Activated naive CD4-positive, alpha-beta T cell (primary cell): ENCODE measurements at regions not wholly inside any gene's neighbourhood (a gene's known extent, or its start where the extent isn't known, plus 50 kb on each side); places are given as distances from the start of the nearest gene placed in this dataset.
"Not testable (repeated sequence)": the region's sequence is repeated elsewhere in the genome, so short reads cannot be mapped to it uniquely, and the experiment has no call there.

Experiments
- DNase-seq, 4 experiments: peaks; one replicate each; lab custom pipeline; 2025; lab: John Stamatoyannopoulos, UW

DNA sequence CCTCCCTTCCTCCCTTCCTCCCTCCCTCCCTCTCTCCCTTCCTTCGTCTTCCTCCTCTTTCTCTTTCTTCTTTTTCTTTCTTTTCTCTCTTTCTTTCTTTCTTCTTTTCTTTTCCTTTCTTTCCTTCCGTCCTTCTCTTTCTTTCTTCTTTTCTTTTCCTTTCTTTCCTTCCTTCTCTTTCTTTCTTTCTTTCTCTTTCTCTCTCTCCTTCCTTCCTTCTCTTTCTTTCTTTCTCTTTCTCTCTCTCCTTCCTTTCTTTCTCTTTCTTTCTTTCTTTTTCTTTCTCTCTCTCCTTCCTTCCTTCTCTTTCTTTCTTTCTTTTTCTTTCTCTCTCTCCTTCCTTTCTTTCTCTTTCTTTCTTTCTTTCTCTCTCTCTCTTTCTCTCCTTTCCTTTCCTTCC, 84.4 kb upstream of the SLC24A2 start:
- not testable (repeated sequence) for DNase-seq

DNA sequence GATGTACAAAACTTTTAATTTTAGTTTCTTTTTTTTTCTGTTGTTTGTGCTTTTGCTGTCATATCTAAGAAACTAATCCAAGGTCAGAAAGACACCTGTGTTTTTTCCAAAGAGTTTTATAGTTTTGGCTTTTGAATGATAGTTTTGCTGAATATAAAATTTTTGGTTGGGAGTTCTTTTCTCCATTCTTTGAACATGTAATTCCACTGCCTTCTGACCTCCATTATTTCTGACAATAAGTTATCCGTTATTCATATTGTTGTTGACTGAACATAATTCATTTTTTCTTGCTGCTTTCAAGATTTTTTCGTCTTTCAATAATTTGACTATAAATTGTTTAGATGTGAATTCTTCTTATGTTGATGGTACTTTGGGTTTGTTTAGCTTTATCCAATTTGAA, 82.2 kb upstream of the SLC24A2 start:
- no peak for DNase-seq

- no peak for DNase-seq
Measured at GRCh38 chr9:19840953-19841352, 52.1 kb upstream of the SLC24A2 start.
